Rectal smooth muscle tissue (tissue), 1 donor: ENCODE measurements at regions not wholly inside any gene's neighbourhood (a gene's known extent, or its start where the extent isn't known, plus 50 kb on each side); places are given as distances from the start of the nearest gene placed in this dataset.

Source experiments
- H3K27ac ChIP-seq: one replicate; pipeline ENCODE4 v1.7.0; 2013; ENCODE audit warnings: low read depth, low read length, inconsistent platforms
- H3K27me3 ChIP-seq: one replicate; pipeline ENCODE4 v1.7.0; 2013; ENCODE audit warnings: low read length; ENCODE audit not compliant: control insufficient read depth, insufficient read depth
- H3K36me3 ChIP-seq: one replicate; pipeline ENCODE4 v1.7.0; 2013; ENCODE audit warnings: low read length; ENCODE audit not compliant: control insufficient read depth, insufficient read depth
- H3K4me1 ChIP-seq: one replicate; pipeline ENCODE4 v1.7.0; 2013; ENCODE audit warnings: low read length; ENCODE audit not compliant: control insufficient read depth, insufficient read depth
- H3K4me3 ChIP-seq: one replicate; pipeline ENCODE4 v1.7.0; 2013; ENCODE audit warnings: low read length
- H3K9ac ChIP-seq: one replicate; pipeline ENCODE4 v1.7.0; 2013; ENCODE audit warnings: low read length

DNA sequence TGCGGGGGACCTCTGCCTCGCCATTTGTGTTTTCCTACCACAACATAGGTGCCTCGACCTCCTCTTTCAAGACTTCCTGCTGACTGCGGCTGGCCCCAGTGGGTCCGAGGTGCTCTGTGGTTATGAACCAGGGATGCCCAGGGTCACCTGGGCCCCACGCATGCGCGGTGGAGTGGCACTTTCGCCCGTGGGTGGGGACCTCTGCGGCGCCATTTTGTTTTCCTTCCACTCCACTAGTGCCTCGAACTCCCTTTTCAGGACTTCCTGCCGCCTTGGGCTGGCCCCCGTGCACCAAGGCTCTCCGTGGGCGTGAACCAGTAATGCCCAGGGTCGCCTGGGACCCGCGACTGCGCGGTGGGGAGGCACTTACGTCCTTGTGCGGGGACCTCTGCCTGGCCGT, 351.6 kb downstream of the ALG10 start:
- Histone ChIP-seq H3K27ac (no peak overlapping the region), H3K9ac (no peak overlapping the region), H3K4me3 (no peak overlapping the region), H3K36me3 (no peaks in the 10 kb centered on the region), H3K4me1 (no peaks in the 10 kb centered on the region), H3K27me3 (no peaks in the 10 kb centered on the region)

GRCh38 chr12:34376133-34376799, 354.0 kb downstream of the ALG10 start:
- no peak overlapping the region for H3K9ac ChIP-seq
- no peaks in the 10 kb centered on the region for H3K4me1 ChIP-seq
- H3K27ac ChIP-seq = no peak overlapping the region
- no peak overlapping the region for H3K4me3 ChIP-seq
- no peaks in the 10 kb centered on the region for H3K27me3 ChIP-seq
- H3K36me3 ChIP-seq = no peaks in the 10 kb centered on the region

DNA sequence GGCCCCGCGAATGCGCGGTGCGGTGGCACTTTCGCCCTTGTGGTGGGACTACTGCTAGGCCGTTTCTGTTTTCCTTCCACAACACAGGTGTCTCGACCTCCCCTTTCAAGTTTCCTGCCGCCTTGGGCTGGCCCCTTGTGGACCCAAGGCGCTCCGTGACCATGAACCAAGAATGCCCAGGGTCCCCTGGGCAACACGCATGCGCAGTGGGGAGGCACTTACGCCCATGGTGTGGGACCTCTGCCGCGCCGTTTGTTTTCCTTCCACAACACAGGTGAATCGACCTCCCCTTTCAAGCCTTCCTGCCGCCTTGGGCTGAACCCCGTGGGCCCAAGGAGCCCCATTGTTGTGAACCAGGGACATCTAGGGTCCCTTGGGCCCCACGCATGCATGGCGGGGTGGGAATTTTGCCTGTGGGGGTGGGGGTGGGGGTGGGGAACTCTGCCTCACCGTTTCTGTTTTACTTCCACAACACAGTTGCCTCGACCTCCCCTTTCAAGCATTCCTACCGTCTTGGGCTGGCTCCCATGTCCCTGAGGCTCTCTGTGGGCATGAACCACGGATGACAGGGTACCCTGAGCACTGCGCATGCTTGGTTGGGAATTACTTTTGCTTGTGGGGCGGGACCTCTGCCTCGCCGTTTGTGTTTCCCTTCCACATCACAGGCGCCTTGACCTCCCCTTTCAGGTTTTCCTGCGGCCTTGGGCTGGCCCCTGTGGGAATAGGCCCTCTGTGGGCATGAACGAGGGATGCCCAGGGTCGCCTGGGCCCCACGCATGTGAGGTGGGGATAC, 355.1 kb downstream of the ALG10 start:
- Histone ChIP-seq H3K4me1 (no peaks in the 10 kb centered on the region), H3K27ac (no peak overlapping the region), H3K36me3 (no peaks in the 10 kb centered on the region), H3K27me3 (no peaks in the 10 kb centered on the region), H3K4me3 (no peak overlapping the region), H3K9ac (no peak overlapping the region)

DNA sequence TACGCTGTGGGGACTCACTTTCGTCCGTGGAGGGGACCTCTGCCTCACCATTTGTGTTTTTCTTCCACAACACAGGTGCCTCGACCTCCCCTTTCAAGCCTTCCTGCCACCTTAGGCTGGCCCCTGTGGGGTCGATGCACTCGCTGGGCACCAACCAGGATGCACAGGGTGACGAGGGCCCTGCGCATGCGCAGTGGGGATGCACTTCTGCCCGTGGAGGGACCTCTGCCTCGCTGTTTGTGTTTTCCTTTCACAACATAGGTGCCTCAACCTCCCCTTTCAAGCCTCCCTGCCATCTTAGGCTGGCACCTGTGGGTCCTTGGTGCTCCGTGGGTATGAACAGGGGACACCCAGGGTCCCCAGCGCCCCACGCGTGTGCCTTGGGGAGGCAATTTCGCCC, 356.8 kb downstream of the ALG10 start:
- no peaks in the 10 kb centered on the region for H3K4me1 ChIP-seq
- H3K4me3 ChIP-seq = no peak overlapping the region
- no peaks in the 10 kb centered on the region for H3K36me3 ChIP-seq
- no peak overlapping the region for H3K9ac ChIP-seq
- H3K27me3 ChIP-seq = no peaks in the 10 kb centered on the region
- no peak overlapping the region for H3K27ac ChIP-seq

- no peaks in the 10 kb centered on the region for H3K36me3 ChIP-seq
- no peaks in the 10 kb centered on the region for H3K27me3 ChIP-seq
- no peak overlapping the region for H3K27ac ChIP-seq
Observed at GRCh38 chr12:34384693-34385092, 362.4 kb downstream of the ALG10 start.

DNA sequence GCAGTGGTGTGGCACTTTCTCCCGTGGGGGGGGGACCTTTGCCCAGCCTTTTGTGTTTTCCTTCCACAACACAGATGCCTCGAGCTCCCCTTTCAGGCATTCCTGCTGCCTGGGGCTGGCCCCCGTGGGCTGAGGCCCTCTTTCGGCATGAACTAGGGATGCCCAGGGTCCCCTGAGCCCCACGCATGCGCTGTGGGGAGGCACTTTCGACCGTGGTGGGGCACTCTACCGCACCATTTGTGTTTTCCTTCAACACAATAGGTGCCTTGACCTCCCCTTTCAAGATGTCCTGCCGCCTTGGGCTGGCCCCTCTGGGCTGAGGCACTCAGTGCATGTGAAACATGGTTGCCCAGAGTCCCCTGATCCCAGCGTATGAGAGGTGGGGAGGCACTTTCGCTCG, 363.7 kb downstream of the ALG10 start:
- Histone ChIP-seq H3K9ac (no peak overlapping the region), H3K27ac (no peak overlapping the region), H3K27me3 (no peaks in the 10 kb centered on the region), H3K4me3 (no peak overlapping the region), H3K36me3 (no peaks in the 10 kb centered on the region), H3K4me1 (no peaks in the 10 kb centered on the region)

More at GRCh38 chr12:34384693-34385092, 362.4 kb downstream of the ALG10 start:
- no peaks in the 10 kb centered on the region for H3K4me1 ChIP-seq
- no peak overlapping the region for H3K4me3 ChIP-seq
- H3K9ac ChIP-seq = no peak overlapping the region

DNA sequence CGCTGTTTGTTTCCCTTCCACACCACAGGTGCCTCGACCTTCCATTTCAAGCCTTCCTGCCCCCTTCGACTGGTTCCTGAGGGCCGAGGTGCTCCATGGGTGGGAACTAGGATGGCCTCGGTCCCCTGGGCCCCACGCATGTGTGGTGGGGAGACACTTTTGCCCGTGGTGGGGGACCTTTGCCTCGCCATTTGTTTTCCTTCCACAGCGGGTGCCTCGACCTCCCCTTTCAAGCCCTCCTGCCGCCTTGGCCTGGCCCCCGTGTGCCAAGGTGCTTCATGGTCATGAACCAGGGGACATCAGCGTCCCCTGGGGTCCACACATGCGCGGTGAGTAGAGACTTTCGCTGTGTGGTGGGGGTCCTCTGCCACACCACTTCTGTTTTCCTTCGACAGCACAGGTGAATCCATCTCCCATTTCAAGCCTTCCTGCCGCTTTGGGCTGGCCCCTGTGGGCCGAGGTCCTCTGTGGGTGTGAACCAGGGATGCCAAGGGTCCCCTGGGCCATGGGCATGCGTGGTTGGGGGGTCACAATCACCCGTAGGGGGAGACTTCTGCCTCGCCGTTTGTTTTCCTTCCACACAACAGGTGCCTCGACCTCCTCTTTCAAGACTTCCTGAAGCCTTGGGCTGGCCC, 364.4 kb downstream of the ALG10 start:
- Histone ChIP-seq H3K36me3 (no peaks in the 10 kb centered on the region), H3K27me3 (no peaks in the 10 kb centered on the region), H3K4me3 (no peak overlapping the region), H3K9ac (no peak overlapping the region), H3K27ac (no peak overlapping the region), H3K4me1 (no peaks in the 10 kb centered on the region)

DNA sequence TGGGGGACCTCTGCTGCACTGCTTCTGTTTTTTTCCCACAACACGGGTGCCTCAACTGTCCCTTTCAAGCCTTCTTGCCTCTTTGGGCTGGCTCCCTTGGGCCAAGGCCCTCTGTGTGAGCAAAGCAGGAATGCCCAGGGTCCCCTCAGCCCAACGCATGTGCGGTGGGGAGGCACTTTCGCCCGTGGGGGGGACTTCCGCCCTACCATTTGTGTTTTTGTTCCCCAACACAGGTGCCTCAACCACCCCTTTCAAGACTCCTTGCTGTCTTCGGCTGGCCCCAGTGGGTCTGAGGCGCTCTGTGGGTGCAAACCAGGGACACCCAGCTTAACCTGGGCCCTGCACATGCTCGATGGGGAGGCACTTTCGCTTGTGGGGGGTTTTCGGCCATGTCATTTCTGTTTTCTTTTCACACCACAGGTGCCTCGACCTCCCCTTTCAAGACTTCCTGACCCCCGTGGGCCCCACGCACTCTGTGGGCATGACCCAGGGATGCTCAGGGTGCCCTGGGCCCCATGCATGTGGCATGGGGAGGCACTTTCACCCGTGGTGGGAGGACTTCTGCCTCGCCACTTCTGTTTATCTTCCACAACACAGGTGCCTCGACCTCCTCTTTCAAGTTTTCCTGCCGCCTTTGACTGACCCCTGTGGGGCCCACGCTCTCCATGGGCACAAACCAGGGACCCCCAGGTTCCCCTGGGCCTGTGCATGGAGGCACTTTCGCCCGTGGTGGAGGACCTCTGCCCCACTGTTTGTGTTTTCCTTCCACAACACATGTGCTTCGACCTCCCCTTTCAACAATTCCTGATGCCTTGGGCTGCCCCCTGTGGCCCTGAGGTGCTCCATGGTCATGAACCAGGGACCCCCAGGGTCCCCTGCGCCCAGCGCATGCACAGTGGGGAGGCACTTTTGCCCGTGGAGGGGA, 365.7 kb downstream of the ALG10 start:
- H3K27ac ChIP-seq = no peak overlapping the region
- H3K36me3 ChIP-seq = no peaks in the 10 kb centered on the region
- H3K9ac ChIP-seq = no peak overlapping the region
- H3K4me3 ChIP-seq = no peak overlapping the region
- no peaks in the 10 kb centered on the region for H3K27me3 ChIP-seq
- no peaks in the 10 kb centered on the region for H3K4me1 ChIP-seq

GRCh38 chr12:34388636-34389377, 366.5 kb downstream of the ALG10 start:
- H3K36me3 ChIP-seq = no peaks in the 10 kb centered on the region
- H3K4me3 ChIP-seq = no peak overlapping the region
- no peaks in the 10 kb centered on the region for H3K4me1 ChIP-seq
- H3K27ac ChIP-seq = no peak overlapping the region
- no peak overlapping the region for H3K9ac ChIP-seq
- H3K27me3 ChIP-seq = no peaks in the 10 kb centered on the region

DNA sequence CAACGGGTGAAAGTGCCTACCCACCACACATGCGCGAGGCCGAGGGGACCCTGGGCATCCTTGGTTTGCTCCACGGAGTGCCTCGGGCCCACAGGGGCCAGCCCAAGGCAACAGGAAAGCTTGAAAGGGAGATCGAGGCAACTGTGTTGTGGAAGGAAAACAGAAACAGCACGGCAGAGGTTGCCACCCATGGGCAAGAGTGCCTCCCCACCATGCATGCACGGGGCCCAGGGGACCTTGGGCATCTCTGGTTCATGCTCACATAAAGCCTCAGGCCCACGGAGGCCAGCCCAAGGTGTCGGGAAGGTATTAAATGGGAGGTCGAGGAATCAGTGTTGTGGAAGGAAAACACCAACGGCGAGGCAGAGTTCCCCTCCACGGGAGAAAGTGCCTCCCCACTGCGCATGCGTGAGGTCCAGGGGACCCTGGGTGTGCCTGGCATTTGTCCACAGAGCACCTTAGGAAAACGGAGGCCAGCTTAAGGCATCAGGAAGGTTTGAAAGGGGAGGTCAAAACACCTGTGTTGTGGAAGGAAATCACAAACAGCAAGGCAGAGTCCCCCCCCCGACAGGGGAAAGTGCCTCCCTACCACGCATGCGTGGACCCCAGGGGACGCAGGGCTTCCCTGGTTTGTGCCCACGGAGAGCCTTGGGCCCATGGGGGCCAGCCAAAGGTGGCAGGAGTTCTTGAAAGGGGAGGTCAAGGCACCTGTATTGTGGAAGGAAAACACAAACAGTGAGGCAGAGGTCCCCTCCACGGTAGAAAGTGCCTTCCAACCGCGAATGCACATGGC, 367.3 kb downstream of the ALG10 start:
- no peaks in the 10 kb centered on the region for H3K4me1 ChIP-seq
- no peak overlapping the region for H3K4me3 ChIP-seq
- H3K27me3 ChIP-seq = no peaks in the 10 kb centered on the region
- no peaks in the 10 kb centered on the region for H3K36me3 ChIP-seq
- no peak overlapping the region for H3K27ac ChIP-seq
- H3K9ac ChIP-seq = no peak overlapping the region

- Histone ChIP-seq H3K4me3 (no peak overlapping the region), H3K27ac (no peak overlapping the region), H3K4me1 (no peaks in the 10 kb centered on the region), H3K36me3 (no peaks in the 10 kb centered on the region), H3K27me3 (no peaks in the 10 kb centered on the region), H3K9ac (no peak overlapping the region)
Observed at GRCh38 chr12:34390171-34390841, 368.0 kb downstream of the ALG10 start.
